ENCODE measurements at regions not wholly inside any gene's neighbourhood (a gene's known extent, or its start where the extent isn't known, plus 50 kb on each side); places are given as distances from the start of the nearest gene placed in this dataset.

DNA sequence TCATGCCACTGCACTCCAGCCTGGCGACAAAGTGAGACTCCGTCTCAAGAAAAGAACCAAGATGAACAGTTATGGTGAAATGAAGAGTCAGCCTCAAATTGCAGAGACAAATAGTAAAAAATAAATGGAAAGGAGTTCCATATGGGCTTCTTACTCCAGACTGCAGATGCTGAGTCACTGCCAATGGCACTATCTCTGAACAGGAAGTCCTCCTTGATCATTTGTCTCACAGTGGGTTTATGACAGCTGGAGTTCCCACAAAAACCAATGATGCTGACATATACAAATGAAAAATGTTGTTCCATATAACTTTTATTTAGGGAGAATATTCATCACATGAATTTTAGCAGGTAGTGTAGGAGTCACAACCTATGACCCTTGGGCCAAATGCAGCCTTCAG, 631.6 kb downstream of the PCDH18 start:
- TF ChIP-seq, protein P1, sequence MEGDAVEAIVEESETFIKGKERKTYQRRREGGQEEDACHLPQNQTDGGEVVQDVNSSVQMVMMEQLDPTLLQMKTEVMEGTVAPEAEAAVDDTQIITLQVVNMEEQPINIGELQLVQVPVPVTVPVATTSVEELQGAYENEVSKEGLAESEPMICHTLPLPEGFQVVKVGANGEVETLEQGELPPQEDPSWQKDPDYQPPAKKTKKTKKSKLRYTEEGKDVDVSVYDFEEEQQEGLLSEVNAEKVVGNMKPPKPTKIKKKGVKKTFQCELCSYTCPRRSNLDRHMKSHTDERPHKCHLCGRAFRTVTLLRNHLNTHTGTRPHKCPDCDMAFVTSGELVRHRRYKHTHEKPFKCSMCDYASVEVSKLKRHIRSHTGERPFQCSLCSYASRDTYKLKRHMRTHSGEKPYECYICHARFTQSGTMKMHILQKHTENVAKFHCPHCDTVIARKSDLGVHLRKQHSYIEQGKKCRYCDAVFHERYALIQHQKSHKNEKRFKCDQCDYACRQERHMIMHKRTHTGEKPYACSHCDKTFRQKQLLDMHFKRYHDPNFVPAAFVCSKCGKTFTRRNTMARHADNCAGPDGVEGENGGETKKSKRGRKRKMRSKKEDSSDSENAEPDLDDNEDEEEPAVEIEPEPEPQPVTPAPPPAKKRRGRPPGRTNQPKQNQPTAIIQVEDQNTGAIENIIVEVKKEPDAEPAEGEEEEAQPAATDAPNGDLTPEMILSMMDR (IDR thresholded peaks at IDR 0.05; ENCODE audit: low read depth, low read length), result no peak
- no peak for DNase-seq (ENCODE audit: extremely low read depth, low read depth)

DNA sequence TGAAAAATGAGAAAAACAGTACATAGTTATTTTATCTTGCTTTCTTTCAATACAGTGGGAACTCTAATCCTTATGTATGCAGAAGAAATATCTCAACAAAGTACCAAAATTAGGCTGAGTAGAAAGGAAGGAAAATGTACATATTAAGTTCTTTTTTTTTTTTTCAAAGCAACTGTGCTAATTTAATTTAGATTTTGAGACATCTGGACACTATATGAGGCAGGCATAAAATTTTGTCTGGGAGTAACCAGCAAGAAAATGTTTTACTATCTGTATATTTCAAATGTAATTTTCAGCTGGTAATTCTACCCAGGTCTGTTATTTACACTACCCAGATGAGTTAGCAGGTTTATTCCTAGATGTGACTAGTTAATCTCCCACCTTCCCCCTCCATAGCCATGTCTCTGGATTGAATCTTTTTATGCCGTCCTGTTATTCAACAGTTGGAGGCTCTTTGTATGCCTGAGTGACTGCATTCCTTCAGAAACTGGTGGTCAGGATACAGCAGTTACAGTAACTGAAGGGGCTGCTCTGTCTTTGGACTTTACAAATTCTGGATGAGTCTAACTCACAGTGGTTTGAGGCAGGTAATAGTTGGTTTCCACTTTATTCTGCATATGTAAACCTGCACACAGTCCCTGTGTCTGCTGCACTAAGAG, 633.6 kb downstream of the PCDH18 start:
- TF ChIP-seq, protein P1 (IDR thresholded peaks at IDR 0.05; ENCODE audit: low read depth, low read length), result no peak
- no peak for DNase-seq (ENCODE audit: extremely low read depth, low read depth)

DNA sequence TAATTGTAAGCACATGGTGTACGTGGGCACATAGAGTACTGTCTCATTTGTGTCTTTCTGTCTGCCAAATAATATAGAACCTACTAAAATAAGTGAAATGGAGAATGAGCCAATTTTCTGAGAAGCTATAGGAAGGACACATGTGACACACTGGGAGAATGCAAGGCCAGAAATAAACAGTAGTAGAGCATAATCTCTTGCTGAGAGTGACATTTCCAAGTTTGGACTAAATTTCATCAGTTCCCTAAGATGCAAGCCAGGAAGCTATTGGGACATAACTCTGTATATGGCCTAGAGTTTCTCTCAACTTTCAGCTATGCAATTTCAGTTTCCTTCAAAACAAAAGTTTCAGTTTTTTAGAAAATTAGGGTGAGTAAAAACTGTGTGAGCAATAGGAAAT, 638.7 kb downstream of the PCDH18 start:
- TF ChIP-seq, protein P1 (IDR thresholded peaks at IDR 0.05; ENCODE audit: low read depth, low read length), result no peak
- DNase-seq (ENCODE audit: extremely low read depth, low read depth), result no peak

DNA sequence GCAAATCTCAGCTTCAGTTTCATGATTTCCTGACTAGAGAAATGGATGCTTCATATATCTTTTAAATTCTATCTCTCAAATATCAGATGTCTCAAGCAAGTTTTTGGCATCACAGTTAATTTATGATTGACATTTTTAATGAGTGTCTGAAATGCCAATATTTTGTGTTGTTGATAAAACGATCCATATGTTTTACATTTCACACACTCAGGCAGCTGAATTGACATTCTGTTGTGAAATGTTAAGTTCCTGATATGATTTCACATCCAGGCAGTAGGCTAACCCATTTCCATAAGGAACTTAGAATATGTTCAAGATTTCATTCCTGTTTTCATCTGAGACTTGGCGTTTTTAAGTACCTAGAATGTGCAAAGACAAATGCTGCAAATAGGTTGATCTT, 650.6 kb downstream of the PCDH18 start:
- TF ChIP-seq, protein P1 (IDR thresholded peaks at IDR 0.05; ENCODE audit: low read depth, low read length), result no peak
- no peak for DNase-seq (ENCODE audit: extremely low read depth, low read depth)

DNA sequence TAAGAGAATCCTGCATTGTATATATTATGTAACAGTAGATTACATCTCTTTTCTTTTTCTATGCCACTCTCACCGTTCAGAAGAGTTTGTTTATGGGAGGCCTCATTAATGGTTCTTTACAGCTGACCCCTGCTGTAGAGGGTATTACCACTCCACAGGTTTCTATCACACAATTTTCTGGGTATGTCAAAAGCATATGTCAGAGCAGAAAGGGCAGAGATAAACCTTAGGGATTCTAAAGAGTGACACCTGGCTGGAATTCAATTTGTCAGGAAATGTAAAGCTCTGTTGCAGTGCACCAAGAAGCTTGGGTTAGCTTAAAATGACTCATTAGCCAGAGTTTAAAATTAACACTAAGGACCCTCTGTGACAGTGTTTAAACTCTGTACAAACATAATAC, 658.7 kb downstream of the PCDH18 start:
- TF ChIP-seq, protein P1 (IDR thresholded peaks at IDR 0.05; ENCODE audit: low read depth, low read length), result no peak
- DNase-seq (ENCODE audit: extremely low read depth, low read depth), result no peak

DNA sequence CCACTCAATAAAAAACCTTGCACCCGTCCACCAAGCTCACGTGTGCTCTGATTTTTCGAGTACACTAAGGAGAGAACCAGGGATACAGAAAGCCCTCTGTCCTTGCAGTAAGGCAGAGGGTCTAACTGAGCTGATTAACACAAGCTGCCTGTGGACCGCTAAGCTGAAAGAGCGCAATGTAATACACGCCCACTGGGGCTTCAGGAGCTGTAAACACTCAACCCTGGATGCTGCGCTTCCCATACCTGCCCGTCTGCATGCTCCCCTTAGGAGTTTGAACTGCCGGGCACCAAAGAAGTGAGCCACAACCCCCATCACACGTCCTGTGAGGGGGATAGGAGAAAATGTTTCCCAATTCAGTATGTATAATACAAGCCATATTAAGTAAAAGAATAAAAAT, 664.8 kb downstream of the PCDH18 start:
- DNase-seq (ENCODE audit: extremely low read depth, low read depth), result no peak
- TF ChIP-seq, protein P1 (IDR thresholded peaks at IDR 0.05; ENCODE audit: low read depth, low read length), result no peak

DNA sequence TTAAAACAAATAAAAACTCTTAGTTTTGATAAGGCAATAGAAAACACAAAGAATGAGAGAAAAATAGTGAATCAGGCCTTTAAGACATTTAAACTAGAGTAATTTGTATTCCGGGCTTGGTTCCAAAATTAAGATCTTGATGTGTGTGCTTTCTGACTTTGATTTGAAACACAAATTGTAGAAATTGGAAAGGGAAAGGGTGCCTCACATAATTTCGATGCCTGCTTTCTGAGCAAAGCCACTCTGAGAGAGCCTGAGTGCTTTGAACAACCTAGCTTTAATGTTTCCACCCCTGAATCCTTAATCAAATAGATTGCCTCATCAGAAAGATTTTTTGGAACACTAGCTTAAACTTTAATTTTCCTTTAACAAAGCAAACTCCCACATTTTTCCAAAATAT, 666.8 kb downstream of the PCDH18 start:
- TF ChIP-seq, protein P1 (IDR thresholded peaks at IDR 0.05; ENCODE audit: low read depth, low read length), result no peak
- DNase-seq (ENCODE audit: extremely low read depth, low read depth), result no peak

All from AG09319 (cell line).